ENCODE measurements at regions not wholly inside any gene's neighbourhood (a gene's known extent, or its start where the extent isn't known, plus 50 kb on each side); places are given as distances from the start of the nearest gene placed in this dataset.

DNA sequence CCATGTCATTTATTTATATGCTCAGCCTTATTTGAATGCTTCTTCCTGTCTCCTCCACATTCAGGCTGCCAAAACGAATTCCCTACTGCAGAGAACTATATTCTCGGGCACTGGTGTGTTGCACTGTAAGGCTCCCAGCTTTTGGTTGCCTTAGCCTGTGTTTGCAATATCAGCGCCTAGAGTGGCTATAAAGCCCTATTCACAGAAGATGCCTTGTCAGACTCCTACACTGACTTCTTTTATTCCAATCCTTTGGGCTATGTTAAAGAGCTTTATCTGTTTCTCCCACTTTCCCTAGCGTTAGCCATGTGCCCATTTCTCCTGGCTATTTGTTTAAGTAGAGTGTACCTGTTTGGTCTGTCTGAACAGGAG is 62.4 kb upstream of the EHBP1 start:
- no peak for TF ChIP-seq ZNF274 (IDR thresholded peaks at IDR 0.05; ENCODE audit: low read length)
- no peak for TF ChIP-seq ZNF274 (tag by site-specific recombination; IDR thresholded peaks at IDR 0.05; ENCODE audit: borderline replicate concordance)
- no peak for TF ChIP-seq SP2 (tag by site-specific recombination; IDR thresholded peaks at IDR 0.05)
- TF ChIP-seq ZNF830 (tag by site-specific recombination; IDR thresholded peaks at IDR 0.05; ENCODE audit: low read depth) = no peak
- TF ChIP-seq ZNF433 (tag by site-specific recombination; IDR thresholded peaks at IDR 0.05; ENCODE audit: low read depth) = no peak
- TF ChIP-seq, protein P1, sequence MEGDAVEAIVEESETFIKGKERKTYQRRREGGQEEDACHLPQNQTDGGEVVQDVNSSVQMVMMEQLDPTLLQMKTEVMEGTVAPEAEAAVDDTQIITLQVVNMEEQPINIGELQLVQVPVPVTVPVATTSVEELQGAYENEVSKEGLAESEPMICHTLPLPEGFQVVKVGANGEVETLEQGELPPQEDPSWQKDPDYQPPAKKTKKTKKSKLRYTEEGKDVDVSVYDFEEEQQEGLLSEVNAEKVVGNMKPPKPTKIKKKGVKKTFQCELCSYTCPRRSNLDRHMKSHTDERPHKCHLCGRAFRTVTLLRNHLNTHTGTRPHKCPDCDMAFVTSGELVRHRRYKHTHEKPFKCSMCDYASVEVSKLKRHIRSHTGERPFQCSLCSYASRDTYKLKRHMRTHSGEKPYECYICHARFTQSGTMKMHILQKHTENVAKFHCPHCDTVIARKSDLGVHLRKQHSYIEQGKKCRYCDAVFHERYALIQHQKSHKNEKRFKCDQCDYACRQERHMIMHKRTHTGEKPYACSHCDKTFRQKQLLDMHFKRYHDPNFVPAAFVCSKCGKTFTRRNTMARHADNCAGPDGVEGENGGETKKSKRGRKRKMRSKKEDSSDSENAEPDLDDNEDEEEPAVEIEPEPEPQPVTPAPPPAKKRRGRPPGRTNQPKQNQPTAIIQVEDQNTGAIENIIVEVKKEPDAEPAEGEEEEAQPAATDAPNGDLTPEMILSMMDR (tag by site-specific recombination; IDR thresholded peaks at IDR 0.05) = no peak
- TF ChIP-seq ZNF202 (tag by site-specific recombination; IDR thresholded peaks at IDR 0.05; ENCODE audit: borderline replicate concordance) = no peak
- TF ChIP-seq, protein P2, sequence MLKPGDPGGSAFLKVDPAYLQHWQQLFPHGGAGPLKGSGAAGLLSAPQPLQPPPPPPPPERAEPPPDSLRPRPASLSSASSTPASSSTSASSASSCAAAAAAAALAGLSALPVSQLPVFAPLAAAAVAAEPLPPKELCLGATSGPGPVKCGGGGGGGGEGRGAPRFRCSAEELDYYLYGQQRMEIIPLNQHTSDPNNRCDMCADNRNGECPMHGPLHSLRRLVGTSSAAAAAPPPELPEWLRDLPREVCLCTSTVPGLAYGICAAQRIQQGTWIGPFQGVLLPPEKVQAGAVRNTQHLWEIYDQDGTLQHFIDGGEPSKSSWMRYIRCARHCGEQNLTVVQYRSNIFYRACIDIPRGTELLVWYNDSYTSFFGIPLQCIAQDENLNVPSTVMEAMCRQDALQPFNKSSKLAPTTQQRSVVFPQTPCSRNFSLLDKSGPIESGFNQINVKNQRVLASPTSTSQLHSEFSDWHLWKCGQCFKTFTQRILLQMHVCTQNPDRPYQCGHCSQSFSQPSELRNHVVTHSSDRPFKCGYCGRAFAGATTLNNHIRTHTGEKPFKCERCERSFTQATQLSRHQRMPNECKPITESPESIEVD (tag by site-specific recombination; IDR thresholded peaks at IDR 0.05) = no peak
- no peak for TF ChIP-seq ZNF132 (tag by site-specific recombination; IDR thresholded peaks at IDR 0.05; ENCODE audit: borderline replicate concordance)
- TF ChIP-seq ZNF626 (tag by site-specific recombination; IDR thresholded peaks at IDR 0.05) = no peak
- TF ChIP-seq, protein P3, sequence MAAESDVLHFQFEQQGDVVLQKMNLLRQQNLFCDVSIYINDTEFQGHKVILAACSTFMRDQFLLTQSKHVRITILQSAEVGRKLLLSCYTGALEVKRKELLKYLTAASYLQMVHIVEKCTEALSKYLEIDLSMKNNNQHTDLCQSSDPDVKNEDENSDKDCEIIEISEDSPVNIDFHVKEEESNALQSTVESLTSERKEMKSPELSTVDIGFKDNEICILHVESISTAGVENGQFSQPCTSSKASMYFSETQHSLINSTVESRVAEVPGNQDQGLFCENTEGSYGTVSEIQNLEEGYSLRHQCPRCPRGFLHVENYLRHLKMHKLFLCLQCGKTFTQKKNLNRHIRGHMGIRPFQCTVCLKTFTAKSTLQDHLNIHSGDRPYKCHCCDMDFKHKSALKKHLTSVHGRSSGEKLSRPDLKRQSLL (tag by site-specific recombination; IDR thresholded peaks at IDR 0.05) = no peak
- TF ChIP-seq MEIS1 (CRISPR knock-in tag; IDR thresholded peaks at IDR 0.05; ENCODE audit: borderline replicate concordance) = no peak
- TF ChIP-seq GLIS1 (tag by site-specific recombination; IDR thresholded peaks at IDR 0.05) = no peak

Data from HEK293 (cell line).